ENCODE measurements at regions not wholly inside any gene's neighbourhood (a gene's known extent, or its start where the extent isn't known, plus 50 kb on each side); places are given as distances from the start of the nearest gene placed in this dataset.
"Not testable (repeated sequence)": the region's sequence is repeated elsewhere in the genome, so short reads cannot be mapped to it uniquely, and the experiment has no call there.

DNA sequence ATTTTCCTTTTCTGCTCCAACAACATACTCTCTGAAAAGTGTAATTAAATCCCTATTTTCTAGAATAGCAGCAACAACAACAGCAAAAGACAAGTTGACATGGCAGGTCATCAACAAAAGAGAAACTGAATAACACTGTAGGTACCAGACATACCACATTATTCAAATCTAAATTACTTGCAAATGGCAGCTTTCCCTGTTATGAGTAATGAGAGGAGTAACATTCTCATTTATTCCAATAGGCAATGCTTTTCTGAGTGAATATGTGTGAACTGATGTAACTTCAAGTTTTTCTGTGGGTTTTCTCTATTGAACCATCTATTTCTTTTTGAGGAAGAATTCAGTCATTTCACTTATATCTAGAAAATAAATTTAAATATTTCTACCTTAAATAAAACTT, 501.5 kb downstream of the TRIB2 start:
- no peak for DNase-seq (ENCODE audit: low read depth)

- DNase-seq (ENCODE audit: low read depth), result no peak
Measured at GRCh38 chr2:13227578-13227977, 510.8 kb downstream of the TRIB2 start.

GRCh38 chr2:13230221-13230620, 513.5 kb downstream of the TRIB2 start:
- peak; percentile 0 for DNase-seq (ENCODE audit: low read depth)

- no peak for DNase-seq (ENCODE audit: low read depth)
Measured at GRCh38 chr2:13240061-13240460, 523.3 kb downstream of the TRIB2 start.

DNA sequence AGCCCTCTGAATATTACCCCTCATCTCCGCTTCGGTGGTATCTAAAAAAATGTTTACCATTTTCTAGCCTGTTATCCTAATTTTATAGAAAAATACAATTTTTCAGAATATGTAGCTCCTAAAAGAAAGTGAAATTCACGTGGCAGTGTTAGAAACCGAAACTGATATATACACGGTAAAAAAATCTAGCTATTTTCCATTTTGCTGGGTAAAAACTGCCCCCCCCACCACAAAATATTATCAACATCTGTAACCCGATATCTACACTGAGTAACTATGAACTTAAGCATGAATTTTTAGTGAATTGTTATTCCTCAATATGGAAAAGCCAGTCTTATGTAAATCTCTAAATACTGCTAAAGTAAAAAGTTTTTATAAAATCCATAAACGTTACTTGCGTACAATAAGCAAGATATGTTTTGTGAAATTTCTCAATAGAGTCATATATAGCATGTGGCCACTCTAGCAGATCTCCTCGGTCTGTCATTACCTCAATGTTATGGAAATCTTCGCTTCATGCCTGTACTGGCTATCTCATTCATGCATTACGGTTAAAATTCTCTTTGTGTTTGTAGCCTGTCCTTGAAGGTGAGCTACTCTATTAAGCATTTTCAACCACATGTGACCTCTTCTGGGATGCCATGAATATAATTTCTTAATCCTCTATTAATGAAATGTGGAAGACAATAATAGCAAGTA, 524.2 kb downstream of the TRIB2 start:
- no peak for DNase-seq (ENCODE audit: low read depth)

DNA sequence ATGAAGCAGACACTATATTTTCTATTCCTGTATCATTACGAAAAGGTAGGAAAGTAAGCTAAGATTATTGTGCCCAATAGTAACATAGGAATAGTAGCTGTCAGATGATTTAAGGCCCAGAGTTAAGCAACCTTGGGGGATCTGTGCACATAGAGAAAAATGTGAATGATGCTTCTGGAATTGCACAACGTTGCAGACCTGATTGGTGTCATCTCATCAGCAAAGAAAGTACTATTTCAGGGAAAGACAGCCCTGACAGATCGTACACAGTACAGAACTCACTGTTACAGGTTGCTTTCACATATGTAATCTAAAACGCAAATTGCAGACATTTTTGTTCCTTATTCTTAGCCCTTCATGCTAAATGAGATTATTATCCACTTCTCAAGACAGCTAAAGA, 535.9 kb downstream of the TRIB2 start:
- DNase-seq (ENCODE audit: low read depth), result no peak

DNA sequence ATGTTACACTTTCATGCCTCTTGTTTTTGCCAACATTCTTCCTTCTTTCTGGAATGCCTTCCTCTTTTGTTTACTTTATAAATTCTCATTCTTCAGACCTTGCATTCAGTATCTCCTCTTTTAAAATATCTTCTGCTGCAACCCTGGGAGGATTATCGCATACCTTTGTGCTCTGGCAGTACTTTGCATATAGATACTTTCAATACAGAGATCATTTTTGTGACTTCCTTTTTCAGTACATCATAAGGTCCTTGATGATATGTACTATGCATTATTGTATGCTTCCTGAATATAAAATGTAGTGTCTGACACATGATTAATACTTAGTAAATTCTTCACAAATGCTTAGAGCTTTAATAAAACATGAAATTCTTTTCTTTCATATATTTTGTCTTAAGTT, 538.7 kb downstream of the TRIB2 start:
- DNase-seq (ENCODE audit: low read depth), result no peak

- no peak for DNase-seq (ENCODE audit: low read depth)
Measured at GRCh38 chr2:13260402-13260801, 543.7 kb downstream of the TRIB2 start.

DNA sequence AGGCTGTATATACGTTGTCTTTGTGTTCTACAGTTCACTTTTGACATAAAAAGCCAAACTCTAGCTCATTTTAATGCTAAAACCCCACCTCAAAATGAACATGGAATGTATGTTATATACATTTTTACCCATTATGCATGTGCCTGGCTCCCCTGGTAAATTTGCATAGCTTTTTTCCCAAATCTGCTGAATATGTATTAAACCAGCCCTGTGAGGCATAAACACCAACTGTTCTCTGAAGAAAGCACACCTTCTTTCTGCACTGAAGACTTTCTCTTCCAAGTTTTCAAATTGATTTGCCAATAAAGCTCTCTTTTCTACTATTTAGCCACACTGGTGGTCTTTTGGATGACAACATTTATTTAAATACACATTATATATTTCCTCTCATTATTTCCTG, 549.4 kb downstream of the TRIB2 start:
- no peak for DNase-seq (ENCODE audit: low read depth)

GRCh38 chr2:13284688-13285087, 568.0 kb downstream of the TRIB2 start:
- DNase-seq (ENCODE audit: low read depth), result no peak

- no peak for DNase-seq (ENCODE audit: low read depth)
Measured at GRCh38 chr2:13289310-13289709, 572.6 kb downstream of the TRIB2 start.

- not testable (repeated sequence) for DNase-seq (ENCODE audit: low read depth)
Measured at GRCh38 chr2:13308478-13308805, 591.7 kb downstream of the TRIB2 start.

DNA sequence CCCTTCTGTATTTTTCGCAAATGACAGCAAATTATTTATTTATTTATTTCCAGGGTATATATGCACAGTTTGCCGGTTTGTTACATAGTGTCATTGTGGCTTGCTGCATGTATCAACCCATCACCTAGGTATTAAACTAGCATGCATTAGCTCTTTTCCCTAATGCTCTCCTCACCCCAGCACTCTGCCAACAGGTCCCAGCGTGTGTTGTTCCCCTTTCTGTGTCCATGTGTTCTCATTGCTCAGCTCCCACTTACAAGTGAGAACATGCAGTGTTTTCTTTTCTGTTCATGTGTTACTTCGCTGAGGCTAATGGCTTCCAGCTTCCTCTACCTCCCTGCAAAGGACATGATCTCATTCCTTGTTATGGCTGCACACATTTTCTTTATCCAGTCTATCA, 592.3 kb downstream of the TRIB2 start:
- no peak for DNase-seq (ENCODE audit: low read depth)

DNA sequence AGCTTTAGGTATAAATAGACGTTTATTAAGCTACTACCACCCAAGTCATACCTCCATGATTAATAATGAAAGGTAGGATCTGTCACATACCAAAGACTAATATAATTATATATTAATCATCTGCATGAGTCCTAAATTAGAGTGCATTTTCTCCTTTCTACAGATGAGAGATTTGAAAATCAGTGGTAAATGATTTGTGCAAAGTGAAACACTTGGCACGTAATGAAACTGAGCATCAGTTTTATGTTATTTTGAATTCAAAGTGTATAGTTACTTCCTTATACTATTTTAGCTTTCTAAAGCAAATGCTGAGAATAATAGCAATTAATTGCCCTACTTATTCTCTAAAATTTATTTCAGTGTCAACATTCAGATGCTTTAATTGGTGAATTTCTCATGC, 615.3 kb downstream of the TRIB2 start:
- DNase-seq (ENCODE audit: low read depth), result no peak

- DNase-seq (ENCODE audit: low read depth), result not testable (repeated sequence)
Measured at GRCh38 chr2:13334071-13334470, 617.3 kb downstream of the TRIB2 start.

GRCh38 chr2:13334545-13334944, 617.8 kb downstream of the TRIB2 start:
- no peak for DNase-seq (ENCODE audit: low read depth)

DNA sequence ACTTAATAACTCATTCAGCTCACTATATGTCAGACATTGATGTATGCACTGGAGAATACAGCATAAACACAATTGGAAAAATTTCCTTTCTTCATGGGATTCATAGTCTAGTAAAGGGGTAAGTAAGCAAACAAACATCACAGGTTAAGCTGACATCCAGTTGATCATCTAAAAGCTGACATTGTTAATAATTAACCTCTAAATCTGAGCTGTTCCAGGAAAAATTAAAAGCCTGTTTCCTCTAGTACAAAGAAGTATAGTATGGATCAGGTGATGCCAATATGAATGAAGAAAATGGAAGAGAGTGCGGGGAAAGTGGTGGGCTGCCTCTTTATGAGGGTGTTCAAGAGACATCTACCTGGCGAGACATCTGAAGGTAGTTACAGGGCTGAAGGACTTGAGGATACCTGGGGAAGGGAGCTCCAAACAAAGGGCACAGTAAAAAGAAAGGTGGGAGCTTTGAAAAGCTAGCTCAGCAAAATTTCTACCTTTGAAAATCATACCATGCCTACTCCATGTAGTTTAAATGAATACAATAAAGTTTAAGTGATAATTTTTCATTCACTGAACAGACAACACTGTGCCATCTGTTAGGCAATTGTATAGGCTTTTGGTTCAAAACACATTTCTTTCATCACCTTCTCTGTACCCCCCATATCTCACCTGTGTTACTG, 619.3 kb downstream of the TRIB2 start:
- no peak for DNase-seq (ENCODE audit: low read depth)

DNA sequence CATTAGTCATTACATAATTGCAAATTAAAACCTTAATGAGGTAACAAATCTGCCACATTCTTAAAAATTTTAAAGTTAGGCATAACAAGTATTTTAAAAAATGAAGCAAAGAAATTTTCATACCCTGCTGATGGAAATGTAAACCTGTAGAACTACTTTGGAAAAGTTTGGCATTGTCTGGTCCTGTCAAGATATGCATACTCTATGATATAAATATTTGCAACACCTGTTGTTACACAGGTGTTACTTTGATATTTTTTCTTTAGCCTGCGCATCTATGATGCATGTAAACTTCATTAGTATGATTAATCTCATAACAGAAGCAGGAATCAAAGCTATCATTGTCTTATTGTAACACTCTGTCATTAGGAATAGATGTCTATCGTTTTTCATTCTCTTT, 634.3 kb downstream of the TRIB2 start:
- no peak for DNase-seq (ENCODE audit: low read depth)

GRCh38 chr2:13353083-13353482, 636.3 kb downstream of the TRIB2 start:
- DNase-seq (ENCODE audit: low read depth), result no peak

- DNase-seq (ENCODE audit: low read depth), result no peak
Measured at GRCh38 chr2:13354031-13354430, 637.3 kb downstream of the TRIB2 start.

- not testable (repeated sequence) for DNase-seq (ENCODE audit: low read depth)
Measured at GRCh38 chr2:13381928-13382327, 665.2 kb downstream of the TRIB2 start.

- DNase-seq (ENCODE audit: low read depth), result not testable (repeated sequence)
Measured at GRCh38 chr2:13389172-13389571, 672.4 kb downstream of the TRIB2 start.

DNA sequence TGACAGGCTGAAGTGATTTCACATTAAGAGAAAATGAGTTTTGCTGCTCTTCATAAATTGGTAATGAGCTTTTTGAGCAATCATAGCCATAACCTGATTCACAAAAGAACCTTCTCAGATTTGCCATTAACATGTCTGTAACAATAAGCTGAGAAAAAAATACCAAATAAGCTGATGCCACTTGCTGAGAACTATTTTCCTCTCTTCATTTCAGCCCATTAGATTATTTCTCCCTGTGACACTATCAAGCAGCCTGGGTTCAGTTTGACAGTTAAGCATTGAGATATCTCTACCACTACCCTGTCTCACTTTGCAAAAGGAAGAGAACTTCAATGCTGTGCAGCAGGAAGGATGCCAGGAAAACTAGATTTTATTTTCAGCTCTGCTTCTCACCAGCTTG, 673.9 kb downstream of the TRIB2 start:
- DNase-seq (ENCODE audit: low read depth), result no peak

DNA sequence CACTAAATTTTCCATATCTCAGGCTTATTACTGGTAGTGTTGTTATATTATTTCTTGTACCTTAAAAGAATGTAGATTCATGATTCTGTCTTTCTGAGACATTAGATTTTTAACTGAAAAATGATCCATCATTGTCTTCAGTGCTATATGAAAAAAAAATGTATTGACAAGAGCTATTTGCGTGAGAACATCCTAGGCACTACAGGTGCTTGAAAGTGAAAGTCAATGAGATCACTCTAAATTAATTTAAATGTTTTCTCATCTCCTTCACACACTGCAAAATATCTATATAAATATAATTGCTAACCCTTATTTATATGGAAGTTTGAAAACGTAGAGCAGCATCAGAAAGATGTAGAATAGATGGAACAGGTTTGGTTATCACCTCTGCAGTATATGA, 684.6 kb downstream of the TRIB2 start:
- no peak for DNase-seq (ENCODE audit: low read depth)
